ENCODE measurements at regions not wholly inside any gene's neighbourhood (a gene's known extent, or its start where the extent isn't known, plus 50 kb on each side); places are given as distances from the start of the nearest gene placed in this dataset.
A peak's percentile ranks its signal among the peaks of the same experiment; 100 is the strongest.

- H3K36me3 ChIP-seq (replicated peaks in 1 of 2) = no peaks in the 10 kb centered on the region
- no peak for TF ChIP-seq POLR2A (IDR thresholded peaks at IDR 0.05)
- no peak for TF ChIP-seq CTCF (IDR thresholded peaks at IDR 0.05)
- H3K27ac ChIP-seq = no peak overlapping the region
- DNase-seq = no peak
- no peaks in the 10 kb centered on the region for H3K9me3 ChIP-seq (replicated peaks in 1 of 3)
- 76 to 89% (median 86%) methylated on average over 3 of the region's 3 CpGs for WGBS, 4 donors
- no peaks in the 10 kb centered on the region for H3K4me1 ChIP-seq (replicated peaks in 1 of 2)
- H3K4me3 ChIP-seq = no peak overlapping the region
- intact Hi-C loops (cut with DNase I) = no loop called here
- H3K27me3 ChIP-seq = no peaks in the 10 kb centered on the region
Measured at GRCh38 chr12:59861635-59862034, 265.8 kb downstream of the SLC16A7 start.

- no peak overlapping the region for H3K27ac ChIP-seq
- no peak for DNase-seq
- no peaks in the 10 kb centered on the region for H3K27me3 ChIP-seq
- H3K9me3 ChIP-seq (replicated peaks in 1 of 3) = no peaks in the 10 kb centered on the region
- TF ChIP-seq CTCF (IDR thresholded peaks at IDR 0.05) (no peak), POLR2A (IDR thresholded peaks at IDR 0.05) (no peak)
- intact Hi-C loops (cut with DNase I) = no loop called here
- H3K4me3 ChIP-seq = no peak overlapping the region
- H3K36me3 ChIP-seq (replicated peaks in 1 of 2) = no peaks in the 10 kb centered on the region
- no peaks in the 10 kb centered on the region for H3K4me1 ChIP-seq (replicated peaks in 1 of 2)
- WGBS, 4 donors = 80 to 100% (median 92%) methylated on average over 1 of the region's 1 CpG
Measured at GRCh38 chr12:59867055-59867454, 271.2 kb downstream of the SLC16A7 start.

GRCh38 chr12:59867689-59868088, 271.9 kb downstream of the SLC16A7 start:
- TF ChIP-seq CTCF (IDR thresholded peaks at IDR 0.05) (no peak), POLR2A (IDR thresholded peaks at IDR 0.05) (no peak)
- intact Hi-C loops (cut with DNase I) = no loop called here
- Histone ChIP-seq H3K36me3 (replicated peaks in 1 of 2) (no peaks in the 10 kb centered on the region), H3K4me1 (replicated peaks in 1 of 2) (no peaks in the 10 kb centered on the region), H3K4me3 (no peak overlapping the region), H3K27me3 (no peaks in the 10 kb centered on the region), H3K9me3 (replicated peaks in 1 of 3) (no peaks in the 10 kb centered on the region), H3K27ac (no peak overlapping the region)
- WGBS, 4 donors = 56 to 69% (median 62%) methylated on average over 2 of the region's 2 CpGs
- no peak for DNase-seq

GRCh38 chr12:59871779-59872178, 275.9 kb downstream of the SLC16A7 start:
- no peaks in the 10 kb centered on the region for H3K36me3 ChIP-seq (replicated peaks in 1 of 2)
- H3K4me1 ChIP-seq (replicated peaks in 1 of 2) = no peaks in the 10 kb centered on the region
- H3K27ac ChIP-seq = no peak overlapping the region
- no peaks in the 10 kb centered on the region for H3K9me3 ChIP-seq (replicated peaks in 1 of 3)
- H3K27me3 ChIP-seq = no peaks in the 10 kb centered on the region
- H3K4me3 ChIP-seq = no peak overlapping the region
- intact Hi-C loops (cut with DNase I) = no loop called here
- DNase-seq = peak in 1 of 7 donors; percentile 41
- TF ChIP-seq POLR2A (IDR thresholded peaks at IDR 0.05) = no peak
- no peak for TF ChIP-seq CTCF (IDR thresholded peaks at IDR 0.05)
- WGBS, 4 donors = 80 to 96% (median 91%) methylated on average over 1 to 2 of the region's 2 CpGs

Measured in adrenal gland (tissue), 9 donors.